ENCODE measurements at regions not wholly inside any gene's neighbourhood (a gene's known extent, or its start where the extent isn't known, plus 50 kb on each side); places are given as distances from the start of the nearest gene placed in this dataset.

DNA sequence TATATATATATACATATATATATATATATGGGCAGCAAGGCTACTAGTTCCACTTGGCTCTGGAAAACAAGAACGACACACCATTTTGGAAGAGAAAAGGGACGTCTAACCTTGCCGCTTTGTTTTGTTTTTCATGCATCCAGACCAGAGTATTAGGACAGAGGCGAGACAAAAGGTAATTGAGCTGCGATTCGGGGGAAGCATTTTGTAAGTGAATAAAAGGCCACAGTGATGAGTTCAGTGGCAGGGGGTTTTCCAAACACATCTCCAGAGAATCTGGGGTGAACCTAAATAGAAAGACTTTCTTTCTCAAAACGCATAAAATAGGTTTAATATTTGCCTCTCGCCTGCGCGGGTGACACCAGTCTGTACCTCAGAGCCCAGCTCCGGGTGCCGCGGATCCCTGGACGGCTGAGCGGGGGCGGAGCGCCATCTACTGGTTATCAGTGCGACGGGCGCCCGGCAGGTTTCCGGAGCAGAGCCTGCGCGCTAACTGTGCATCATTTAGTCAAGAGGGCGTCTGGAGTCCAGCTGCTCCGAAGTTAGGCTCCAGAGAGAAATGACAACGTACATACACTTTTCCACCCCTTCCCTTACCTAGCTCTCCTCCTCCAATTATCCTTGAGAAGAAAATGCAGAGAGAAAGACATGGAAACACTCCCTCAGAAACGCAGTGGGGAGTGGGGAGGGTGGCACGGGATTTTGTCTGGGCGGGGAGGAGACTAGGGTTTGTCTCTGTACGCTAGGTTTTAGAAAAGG, 262.3 kb downstream of the TBC1D4 start (continued):
- no peak for TF ChIP-seq ZNF33B (CRISPR knock-in tag; IDR thresholded peaks at IDR 0.05)
- TF ChIP-seq ZNF225 (CRISPR knock-in tag; IDR thresholded peaks at IDR 0.05), result no peak
- no peak for TF ChIP-seq MTA1 (CRISPR knock-in tag; IDR thresholded peaks at IDR 0.05; ENCODE audit: borderline replicate concordance)
- TF ChIP-seq SALL1 (CRISPR knock-in tag; IDR thresholded peaks at IDR 0.05), result peak; percentile 48; the same call in 1 of the 2 replicates
- TF ChIP-seq CHD4 (IDR thresholded peaks at IDR 0.05; ENCODE audit: borderline replicate concordance, low read length), result no peak
- no peak for TF ChIP-seq THAP11 (CRISPR knock-in tag; IDR thresholded peaks at IDR 0.05)
- TF ChIP-seq ZNF605 (CRISPR knock-in tag; IDR thresholded peaks at IDR 0.05), result no peak
- no peak for TF ChIP-seq CBX2 (IDR thresholded peaks at IDR 0.05; ENCODE audit: low read depth, low read length)
- TF ChIP-seq CBX2 (CRISPR knock-in tag; IDR thresholded peaks at IDR 0.05; ENCODE audit: low read depth), result no peak
- TF ChIP-seq ZNF720 (CRISPR knock-in tag; IDR thresholded peaks at IDR 0.05), result no peak
- TF ChIP-seq HMG20A (CRISPR knock-in tag; IDR thresholded peaks at IDR 0.05; ENCODE audit: borderline replicate concordance), result no peak
- no peak for TF ChIP-seq ELF3 (CRISPR knock-in tag; IDR thresholded peaks at IDR 0.05)
- TF ChIP-seq, protein P1, sequence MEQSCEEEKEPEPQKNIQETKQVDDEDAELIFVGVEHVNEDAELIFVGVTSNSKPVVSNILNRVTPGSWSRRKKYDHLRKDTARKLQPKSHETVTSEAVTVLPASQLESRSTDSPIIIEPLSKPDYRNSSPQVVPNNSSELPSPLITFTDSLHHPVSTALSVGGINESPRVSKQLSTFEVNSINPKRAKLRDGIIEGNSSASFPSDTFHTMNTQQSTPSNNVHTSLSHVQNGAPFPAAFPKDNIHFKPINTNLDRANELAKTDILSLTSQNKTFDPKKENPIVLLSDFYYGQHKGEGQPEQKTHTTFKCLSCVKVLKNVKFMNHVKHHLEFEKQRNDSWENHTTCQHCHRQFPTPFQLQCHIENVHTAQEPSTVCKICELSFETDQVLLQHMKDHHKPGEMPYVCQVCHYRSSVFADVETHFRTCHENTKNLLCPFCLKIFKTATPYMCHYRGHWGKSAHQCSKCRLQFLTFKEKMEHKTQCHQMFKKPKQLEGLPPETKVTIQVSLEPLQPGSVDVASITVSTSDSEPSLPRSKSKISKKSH (CRISPR knock-in tag; IDR thresholded peaks at IDR 0.05; ENCODE audit: borderline replicate concordance), result no peak
- no peak for TF ChIP-seq ZNF891 (CRISPR knock-in tag; IDR thresholded peaks at IDR 0.05)
- TF ChIP-seq, protein P2, sequence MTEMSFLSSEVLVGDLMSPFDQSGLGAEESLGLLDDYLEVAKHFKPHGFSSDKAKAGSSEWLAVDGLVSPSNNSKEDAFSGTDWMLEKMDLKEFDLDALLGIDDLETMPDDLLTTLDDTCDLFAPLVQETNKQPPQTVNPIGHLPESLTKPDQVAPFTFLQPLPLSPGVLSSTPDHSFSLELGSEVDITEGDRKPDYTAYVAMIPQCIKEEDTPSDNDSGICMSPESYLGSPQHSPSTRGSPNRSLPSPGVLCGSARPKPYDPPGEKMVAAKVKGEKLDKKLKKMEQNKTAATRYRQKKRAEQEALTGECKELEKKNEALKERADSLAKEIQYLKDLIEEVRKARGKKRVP (CRISPR knock-in tag; IDR thresholded peaks at IDR 0.05), result no peak
- TF ChIP-seq, protein P3, sequence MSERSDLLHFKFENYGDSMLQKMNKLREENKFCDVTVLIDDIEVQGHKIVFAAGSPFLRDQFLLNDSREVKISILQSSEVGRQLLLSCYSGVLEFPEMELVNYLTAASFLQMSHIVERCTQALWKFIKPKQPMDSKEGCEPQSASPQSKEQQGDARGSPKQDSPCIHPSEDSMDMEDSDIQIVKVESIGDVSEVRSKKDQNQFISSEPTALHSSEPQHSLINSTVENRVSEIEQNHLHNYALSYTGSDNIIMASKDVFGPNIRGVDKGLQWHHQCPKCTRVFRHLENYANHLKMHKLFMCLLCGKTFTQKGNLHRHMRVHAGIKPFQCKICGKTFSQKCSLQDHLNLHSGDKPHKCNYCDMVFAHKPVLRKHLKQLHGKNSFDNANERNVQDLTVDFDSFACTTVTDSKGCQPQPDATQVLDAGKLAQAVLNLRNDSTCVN (CRISPR knock-in tag; IDR thresholded peaks at IDR 0.05; ENCODE audit: borderline replicate concordance), result no peak
- TF ChIP-seq ZNF598 (CRISPR knock-in tag; IDR thresholded peaks at IDR 0.05; ENCODE audit: borderline replicate concordance), result no peak
- TF ChIP-seq ZNF33A (CRISPR knock-in tag; IDR thresholded peaks at IDR 0.05; ENCODE audit: borderline replicate concordance), result no peak
- TF ChIP-seq, protein P4, sequence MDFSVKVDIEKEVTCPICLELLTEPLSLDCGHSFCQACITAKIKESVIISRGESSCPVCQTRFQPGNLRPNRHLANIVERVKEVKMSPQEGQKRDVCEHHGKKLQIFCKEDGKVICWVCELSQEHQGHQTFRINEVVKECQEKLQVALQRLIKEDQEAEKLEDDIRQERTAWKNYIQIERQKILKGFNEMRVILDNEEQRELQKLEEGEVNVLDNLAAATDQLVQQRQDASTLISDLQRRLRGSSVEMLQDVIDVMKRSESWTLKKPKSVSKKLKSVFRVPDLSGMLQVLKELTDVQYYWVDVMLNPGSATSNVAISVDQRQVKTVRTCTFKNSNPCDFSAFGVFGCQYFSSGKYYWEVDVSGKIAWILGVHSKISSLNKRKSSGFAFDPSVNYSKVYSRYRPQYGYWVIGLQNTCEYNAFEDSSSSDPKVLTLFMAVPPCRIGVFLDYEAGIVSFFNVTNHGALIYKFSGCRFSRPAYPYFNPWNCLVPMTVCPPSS (IDR thresholded peaks at IDR 0.05), result no peak
- TF ChIP-seq, protein P5, sequence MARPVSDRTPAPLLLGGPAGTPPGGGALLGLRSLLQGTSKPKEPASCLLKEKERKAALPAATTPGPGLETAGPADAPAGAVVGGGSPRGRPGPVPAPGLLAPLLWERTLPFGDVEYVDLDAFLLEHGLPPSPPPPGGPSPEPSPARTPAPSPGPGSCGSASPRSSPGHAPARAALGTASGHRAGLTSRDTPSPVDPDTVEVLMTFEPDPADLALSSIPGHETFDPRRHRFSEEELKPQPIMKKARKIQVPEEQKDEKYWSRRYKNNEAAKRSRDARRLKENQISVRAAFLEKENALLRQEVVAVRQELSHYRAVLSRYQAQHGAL (CRISPR knock-in tag; IDR thresholded peaks at IDR 0.05; ENCODE audit: not compliant biosample characterization), result no peak
- TF ChIP-seq PHF5A (CRISPR knock-in tag; IDR thresholded peaks at IDR 0.05; ENCODE audit: low read depth, unreplicated experiment), result no peak
- no peak for TF ChIP-seq ZNF619 (CRISPR knock-in tag; IDR thresholded peaks at IDR 0.05)
- no peak for TF ChIP-seq SP5 (CRISPR knock-in tag; IDR thresholded peaks at IDR 0.05; ENCODE audit: borderline replicate concordance, low read depth)
- no peak for TF ChIP-seq BHLHE40 (IDR thresholded peaks at IDR 0.05; ENCODE audit: low read length)
- TF ChIP-seq ZKSCAN8 (CRISPR knock-in tag; IDR thresholded peaks at IDR 0.05; ENCODE audit: borderline replicate concordance), result no peak
- no peak for TF ChIP-seq ZNF567 (CRISPR knock-in tag; IDR thresholded peaks at IDR 0.05; ENCODE audit: borderline replicate concordance)
- TF ChIP-seq REXO4 (CRISPR knock-in tag; IDR thresholded peaks at IDR 0.05; ENCODE audit: borderline replicate concordance), result no peak
